ENCODE measurements at regions not wholly inside any gene's neighbourhood (a gene's known extent, or its start where the extent isn't known, plus 50 kb on each side); places are given as distances from the start of the nearest gene placed in this dataset.

- TF ChIP-seq CTCF (IDR thresholded peaks at IDR 0.05 in 8 of 11, conservative IDR thresholded peaks at IDR 0.05 in 3 of 11) (no peak), POLR2A (IDR thresholded peaks at IDR 0.05) (no peak)
Measured at GRCh38 chr2:241964133-241964532, 94.6 kb downstream of the RTP5 start.
